ENCODE measurements at regions not wholly inside any gene's neighbourhood (a gene's known extent, or its start where the extent isn't known, plus 50 kb on each side); places are given as distances from the start of the nearest gene placed in this dataset.
"Not testable (repeated sequence)": the region's sequence is repeated elsewhere in the genome, so short reads cannot be mapped to it uniquely, and the experiment has no call there.

- BruUV-seq (replicated peaks); H3K4me1 ChIP-seq (ENCODE audit: control insufficient read depth in 1 of 2, insufficient read depth in 2 of 2, low read length in 2 of 2); H3K36me3 ChIP-seq (ENCODE audit: control insufficient read depth in 1 of 2, insufficient read depth in 2 of 2, low read length in 2 of 2); H3K79me2 ChIP-seq (ENCODE audit: insufficient read depth, low read length); H3K9me3 ChIP-seq (ENCODE audit: control insufficient read depth in 1 of 2, insufficient read depth in 1 of 2, low read depth in 1 of 2, low read length in 2 of 2); H3K4me2 ChIP-seq (ENCODE audit: low read length); H2AFZ ChIP-seq (ENCODE audit: low read depth, low read length, poor library complexity, severe bottlenecking); H3K9ac ChIP-seq (ENCODE audit: low read length); H3K9me2 ChIP-seq (ENCODE audit: insufficient read depth); H4K20me1 ChIP-seq (ENCODE audit: insufficient read depth); H3K27me3 ChIP-seq (ENCODE audit: insufficient read depth, low read length); H3K4me3 ChIP-seq (replicated peaks in 1 of 2; ENCODE audit: low read depth in 1 of 2, low read length in 2 of 2); DNase-seq (ENCODE audit: low read depth, low spot score); H3K27ac ChIP-seq (ENCODE audit: low read depth, low read length); POLR2A ChIA-PET; RAD21 ChIA-PET (ENCODE audit: low non-redundant PET in 1 of 2, low total read pairs in 2 of 2, uncharacterized antibody in 2 of 2, unreplicated experiment in 2 of 2); ATAC-seq: not testable (repeated sequence)
- TF ChIP-seq, protein P1, sequence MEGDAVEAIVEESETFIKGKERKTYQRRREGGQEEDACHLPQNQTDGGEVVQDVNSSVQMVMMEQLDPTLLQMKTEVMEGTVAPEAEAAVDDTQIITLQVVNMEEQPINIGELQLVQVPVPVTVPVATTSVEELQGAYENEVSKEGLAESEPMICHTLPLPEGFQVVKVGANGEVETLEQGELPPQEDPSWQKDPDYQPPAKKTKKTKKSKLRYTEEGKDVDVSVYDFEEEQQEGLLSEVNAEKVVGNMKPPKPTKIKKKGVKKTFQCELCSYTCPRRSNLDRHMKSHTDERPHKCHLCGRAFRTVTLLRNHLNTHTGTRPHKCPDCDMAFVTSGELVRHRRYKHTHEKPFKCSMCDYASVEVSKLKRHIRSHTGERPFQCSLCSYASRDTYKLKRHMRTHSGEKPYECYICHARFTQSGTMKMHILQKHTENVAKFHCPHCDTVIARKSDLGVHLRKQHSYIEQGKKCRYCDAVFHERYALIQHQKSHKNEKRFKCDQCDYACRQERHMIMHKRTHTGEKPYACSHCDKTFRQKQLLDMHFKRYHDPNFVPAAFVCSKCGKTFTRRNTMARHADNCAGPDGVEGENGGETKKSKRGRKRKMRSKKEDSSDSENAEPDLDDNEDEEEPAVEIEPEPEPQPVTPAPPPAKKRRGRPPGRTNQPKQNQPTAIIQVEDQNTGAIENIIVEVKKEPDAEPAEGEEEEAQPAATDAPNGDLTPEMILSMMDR (IDR thresholded peaks at IDR 0.05 in 2 of 3, conservative IDR thresholded peaks at IDR 0.05 in 1 of 3; ENCODE audit: borderline replicate concordance in 1 of 3, insufficient read depth in 1 of 3, low read depth in 2 of 3, low read length in 2 of 3), result peak in 2 of 3 experiments; percentile 7 to 9; a peak in 1 of 6 replicates
- peak; percentile 39 for TF ChIP-seq RAD21 (IDR thresholded peaks at IDR 0.05; ENCODE audit: low read depth)
- CTCF ChIA-PET, result interaction anchor here (1.3 kb wide), 1 partner anchor 697 kb away, joined by 4 read pairs; no protein-coding TSS in a partner anchor
- intact Hi-C loops (cut with micrococcal nuclease), result loop anchor here (10.0 kb wide), 1 partner anchor 696 kb away; no protein-coding TSS in a partner anchor
Observed at GRCh38 chr14:38600572-38600971, 344.7 kb upstream of the CLEC14A start.

GRCh38 chr14:38593476-38593875 is 337.6 kb upstream of the CLEC14A start:
- Histone ChIP-seq H4K20me1 (ENCODE audit: insufficient read depth) (no peaks in the 10 kb centered on the region), H2AFZ (ENCODE audit: low read depth, low read length, poor library complexity, severe bottlenecking) (no peak overlapping the region), H3K27ac (ENCODE audit: low read depth, low read length) (no peak overlapping the region), H3K9me2 (ENCODE audit: insufficient read depth) (no peaks in the 10 kb centered on the region), H3K79me2 (ENCODE audit: insufficient read depth, low read length) (no peaks in the 10 kb centered on the region), H3K4me1 (ENCODE audit: control insufficient read depth in 1 of 2, insufficient read depth in 2 of 2, low read length in 2 of 2) (no peaks in the 10 kb centered on the region), H3K27me3 (ENCODE audit: insufficient read depth, low read length) (no peaks in the 10 kb centered on the region), H3K9ac (ENCODE audit: low read length) (no peak overlapping the region), H3K9me3 (ENCODE audit: control insufficient read depth in 1 of 2, insufficient read depth in 1 of 2, low read depth in 1 of 2, low read length in 2 of 2) (no peaks in the 10 kb centered on the region), H3K4me2 (ENCODE audit: low read length) (no peak overlapping the region), H3K36me3 (ENCODE audit: control insufficient read depth in 1 of 2, insufficient read depth in 2 of 2, low read length in 2 of 2) (no peaks in the 10 kb centered on the region), H3K4me3 (replicated peaks in 1 of 2; ENCODE audit: low read depth in 1 of 2, low read length in 2 of 2) (no peak overlapping the region)
- no TSS peak for BruUV-seq (replicated peaks)
- no peak for DNase-seq (ENCODE audit: low read depth, low spot score)
- RAD21 ChIA-PET (ENCODE audit: low non-redundant PET in 1 of 2, low total read pairs in 2 of 2, uncharacterized antibody in 2 of 2, unreplicated experiment in 2 of 2), result no interaction called here
- CTCF ChIA-PET, result no interaction called here
- POLR2A ChIA-PET, result no interaction called here
- ATAC-seq, result no peak
- TF ChIP-seq RAD21 (IDR thresholded peaks at IDR 0.05; ENCODE audit: low read depth) (no peak), EZH2 (IDR thresholded peaks at IDR 0.05) (no peak), ZFX (IDR thresholded peaks at IDR 0.05) (no peak), TCF7L2 (IDR thresholded peaks at IDR 0.05; ENCODE audit: borderline replicate concordance, extremely low read depth, insufficient read depth, insufficient read length) (no peak)
- intact Hi-C loops (cut with micrococcal nuclease), result no loop called here

Data from HCT116 (cell line).